ENCODE measurements at regions not wholly inside any gene's neighbourhood (a gene's known extent, or its start where the extent isn't known, plus 50 kb on each side); places are given as distances from the start of the nearest gene placed in this dataset.
"Not testable (repeated sequence)": the region's sequence is repeated elsewhere in the genome, so short reads cannot be mapped to it uniquely, and the experiment has no call there.

DNA sequence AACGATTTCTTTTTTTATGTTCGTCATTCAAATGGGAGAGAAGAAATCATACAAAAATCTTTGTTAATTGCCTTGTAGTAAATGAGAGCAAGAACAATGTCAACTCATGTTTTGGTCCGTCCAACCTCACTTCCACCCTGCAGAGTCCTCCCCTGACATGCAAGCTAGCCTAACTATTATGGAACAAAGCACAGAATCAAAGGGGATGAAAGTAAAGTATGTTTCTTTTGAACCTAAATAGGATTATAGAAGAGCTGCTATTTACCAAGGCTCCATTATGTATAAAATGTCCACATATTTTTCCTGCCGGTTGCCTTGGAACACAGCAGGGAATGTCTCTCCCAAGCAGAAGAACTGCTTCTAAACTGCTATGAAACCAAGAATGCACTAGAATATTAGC, 161.1 kb downstream of the MRPS30 start:
- TF ChIP-seq CTCF (IDR thresholded peaks at IDR 0.05) = no peak
- TF ChIP-seq EZH2 (IDR thresholded peaks at IDR 0.05; ENCODE audit: borderline replicate concordance, insufficient read depth, low read depth, low read length, poor library complexity, severe bottlenecking) = no peak
- Histone ChIP-seq H3K4me2 (replicated peaks; ENCODE audit: low read depth, low read length, poor library complexity, severe bottlenecking) (no peak overlapping the region), H3K4me3 (ENCODE audit: control extremely low read depth in 1 of 5, extremely low read depth in 1 of 5, insufficient read depth in 1 of 5, low read depth in 2 of 5, low read length in 4 of 5) (no peak overlapping the region), H3K9me3 (ENCODE audit: control extremely low read depth in 1 of 3, control insufficient read depth in 2 of 3, insufficient read depth in 1 of 3, low read length in 2 of 3) (peaks cover 0 to 6% (median 0%) of the 10 kb centered on the region in 3 donors), H3K4me1 (ENCODE audit: control insufficient read depth in 2 of 2, insufficient read depth in 2 of 2, low read length in 2 of 2) (no peaks in the 10 kb centered on the region), H3K27ac (ENCODE audit: low read length in 2 of 2) (no peak overlapping the region), H3K36me3 (replicated peaks in 1 of 2; ENCODE audit: control extremely low read depth in 1 of 2, control insufficient read depth in 1 of 2, extremely low read depth in 1 of 2, insufficient read depth in 2 of 2, low read length in 1 of 2) (no peaks in the 10 kb centered on the region), H3K27me3 (replicated peaks in 1 of 4; ENCODE audit: control extremely low read depth in 1 of 4, control insufficient read depth in 3 of 4, insufficient read depth in 4 of 4, low read length in 3 of 4) (no peaks in the 10 kb centered on the region), H3K79me2 (ENCODE audit: control insufficient read depth, insufficient read depth, low read length) (no peaks in the 10 kb centered on the region), H4K20me1 (ENCODE audit: control insufficient read depth, insufficient read depth, low read length, poor library complexity, severe bottlenecking) (no peaks in the 10 kb centered on the region), H3K9ac (ENCODE audit: low read length) (no peak overlapping the region), H2AFZ (ENCODE audit: insufficient read depth, low read depth, low read length, poor library complexity, severe bottlenecking) (no peak overlapping the region)
- DNase-seq (no peak), ATAC-seq (ENCODE audit: low read depth) (no peak)
- ChIA-PET CTCF (no interaction called here), POLR2A (no interaction called here)
- intact Hi-C loops (cut with micrococcal nuclease) = no loop called here
- H3K4me3 Mint-ChIP-seq = no peak overlapping the region
- no peaks in the 10 kb centered on the region for H3K27me3 Mint-ChIP-seq
- WGBS (ENCODE audit: insufficient coverage) = 100% methylated on average over 1 of the region's 4 CpGs
- H3K27ac Mint-ChIP-seq = no peak overlapping the region
- no peaks in the 10 kb centered on the region for H3K9me3 Mint-ChIP-seq (ENCODE audit: insufficient read depth)
- no peaks in the 10 kb centered on the region for H3K4me1 Mint-ChIP-seq

GRCh38 chr5:44970963-44971362, 162.2 kb downstream of the MRPS30 start:
- intact Hi-C loops (cut with micrococcal nuclease); H3K9me3 Mint-ChIP-seq (ENCODE audit: insufficient read depth); H2AFZ ChIP-seq (ENCODE audit: insufficient read depth, low read depth, low read length, poor library complexity, severe bottlenecking); H4K20me1 ChIP-seq (ENCODE audit: control insufficient read depth, insufficient read depth, low read length, poor library complexity, severe bottlenecking); H3K27me3 Mint-ChIP-seq; H3K4me3 Mint-ChIP-seq; POLR2A ChIA-PET; H3K27me3 ChIP-seq (replicated peaks in 1 of 4; ENCODE audit: control extremely low read depth in 1 of 4, control insufficient read depth in 3 of 4, insufficient read depth in 4 of 4, low read length in 3 of 4); H3K4me2 ChIP-seq (replicated peaks; ENCODE audit: low read depth, low read length, poor library complexity, severe bottlenecking); ATAC-seq (ENCODE audit: low read depth); H3K9ac ChIP-seq (ENCODE audit: low read length); CTCF ChIA-PET; H3K36me3 ChIP-seq (replicated peaks in 1 of 2; ENCODE audit: control extremely low read depth in 1 of 2, control insufficient read depth in 1 of 2, extremely low read depth in 1 of 2, insufficient read depth in 2 of 2, low read length in 1 of 2); H3K4me1 Mint-ChIP-seq; DNase-seq; H3K27ac Mint-ChIP-seq; H3K27ac ChIP-seq (ENCODE audit: low read length in 2 of 2); H3K4me1 ChIP-seq (ENCODE audit: control insufficient read depth in 2 of 2, insufficient read depth in 2 of 2, low read length in 2 of 2); H3K79me2 ChIP-seq (ENCODE audit: control insufficient read depth, insufficient read depth, low read length); H3K4me3 ChIP-seq (ENCODE audit: control extremely low read depth in 1 of 5, extremely low read depth in 1 of 5, insufficient read depth in 1 of 5, low read depth in 2 of 5, low read length in 4 of 5): not testable (repeated sequence)
- WGBS (ENCODE audit: insufficient coverage) = 100% methylated on average over 1 of the region's 2 CpGs
- H3K9me3 ChIP-seq (ENCODE audit: control extremely low read depth in 1 of 3, control insufficient read depth in 2 of 3, insufficient read depth in 1 of 3, low read length in 2 of 3) = peaks cover 0 to 13% (median 0%) of the 10 kb centered on the region in 3 donors
